ENCODE measurements at regions not wholly inside any gene's neighbourhood (a gene's known extent, or its start where the extent isn't known, plus 50 kb on each side); places are given as distances from the start of the nearest gene placed in this dataset.
A peak's percentile ranks its signal among the peaks of the same experiment; 100 is the strongest.

GRCh38 chr4:184267673-184268583 lies 50.3 kb upstream of the ENPP6 start (continued):
- TF ChIP-seq DPF2 (IDR thresholded peaks at IDR 0.05) (peak; percentile 91), SMC3 (IDR thresholded peaks at IDR 0.05; ENCODE audit: borderline replicate concordance, low read length) (peak; percentile 21; the same call in 1 of the 2 replicates), RAD51 (IDR thresholded peaks at IDR 0.05) (no peak), POLR2AphosphoS5 (IDR thresholded peaks at IDR 0.05; ENCODE audit: low read length) (peak; percentile 83), NFYA (IDR thresholded peaks at IDR 0.05; ENCODE audit: borderline replicate concordance, low read depth, low read length) (no peak), NFXL1 (IDR thresholded peaks at IDR 0.05; ENCODE audit: borderline replicate concordance) (no peak), RELB (IDR thresholded peaks at IDR 0.05; ENCODE audit: low read depth) (peak; percentile 94), ZNF274 (IDR thresholded peaks at IDR 0.05; ENCODE audit: insufficient read depth, insufficient read length) (no peak), SMAD5 (IDR thresholded peaks at IDR 0.05; ENCODE audit: low read depth) (no peak), MLLT1 (IDR thresholded peaks at IDR 0.05) (peak; percentile 99), HDAC6 (IDR thresholded peaks at IDR 0.05; ENCODE audit: unreplicated experiment) (no peak), RFX5 (IDR thresholded peaks at IDR 0.05; ENCODE audit: low read depth, low read length) (no peak), ATF3 (IDR thresholded peaks at IDR 0.05; ENCODE audit: borderline replicate concordance, extremely low read depth, low read depth, low read length) (no peak), TCF7 (IDR thresholded peaks at IDR 0.05; ENCODE audit: borderline replicate concordance) (no peak; the same call in 1 of the 2 replicates), MEF2B (IDR thresholded peaks at IDR 0.05; ENCODE audit: partially characterized antibody, poor library complexity, severe bottlenecking) (peak; percentile 73), JUNB (IDR thresholded peaks at IDR 0.05) (peak; percentile 55; the same call in 1 of the 2 replicates), E2F4 (IDR thresholded peaks at IDR 0.05; ENCODE audit: low read depth, low read length) (no peak), ATF7 (IDR thresholded peaks at IDR 0.05; ENCODE audit: low read depth) (peak; percentile 89), RCOR1 (conservative IDR thresholded peaks at IDR 0.05; ENCODE audit: low read depth, low read length) (no peak; the same call in 1 of the 2 replicates), NR2F1 (conservative IDR thresholded peaks at IDR 0.05) (peak; percentile 74), HCFC1 (IDR thresholded peaks at IDR 0.05; ENCODE audit: low read length) (0 out of 2 replicates have a peak, but pooled peaks have one; percentile 44), IRF3 (IDR thresholded peaks at IDR 0.05) (no peak), ZNF622 (IDR thresholded peaks at IDR 0.05) (no peak), ZNF24 (IDR thresholded peaks at IDR 0.05) (peak; percentile 44), RAD21 (IDR thresholded peaks at IDR 0.05; ENCODE audit: insufficient read depth, low read depth, low read length) (peak; percentile 27)
